Mammary epithelial cell (primary cell): ENCODE measurements at regions not wholly inside any gene's neighbourhood (a gene's known extent, or its start where the extent isn't known, plus 50 kb on each side); places are given as distances from the start of the nearest gene placed in this dataset.

Experiments
- EZH2 ChIP-seq: IDR thresholded peaks from 2 replicates; pipeline ENCODE4 v1.6.1; 2012; ENCODE audit warnings: low read length, inconsistent platforms, borderline replicate concordance
- TF ChIP-seq, protein P1 (sequence below), 2 donors: IDR thresholded peaks in 1 of 2; conservative IDR thresholded peaks in 1 of 2; 2 replicates each; pipeline ENCODE4 v1.5.1; 2011 to 2012; ENCODE audit warnings: inconsistent platforms in 2 of 2, low read length in 2 of 2, mild to moderate bottlenecking in 2 of 2, control low read depth in 1 of 2, low read depth in 1 of 2; ENCODE audit not compliant: insufficient read depth in 1 of 2; ENCODE audit errors: extremely low read depth in 1 of 2

- no peak for TF ChIP-seq EZH2
- TF ChIP-seq, protein P1, sequence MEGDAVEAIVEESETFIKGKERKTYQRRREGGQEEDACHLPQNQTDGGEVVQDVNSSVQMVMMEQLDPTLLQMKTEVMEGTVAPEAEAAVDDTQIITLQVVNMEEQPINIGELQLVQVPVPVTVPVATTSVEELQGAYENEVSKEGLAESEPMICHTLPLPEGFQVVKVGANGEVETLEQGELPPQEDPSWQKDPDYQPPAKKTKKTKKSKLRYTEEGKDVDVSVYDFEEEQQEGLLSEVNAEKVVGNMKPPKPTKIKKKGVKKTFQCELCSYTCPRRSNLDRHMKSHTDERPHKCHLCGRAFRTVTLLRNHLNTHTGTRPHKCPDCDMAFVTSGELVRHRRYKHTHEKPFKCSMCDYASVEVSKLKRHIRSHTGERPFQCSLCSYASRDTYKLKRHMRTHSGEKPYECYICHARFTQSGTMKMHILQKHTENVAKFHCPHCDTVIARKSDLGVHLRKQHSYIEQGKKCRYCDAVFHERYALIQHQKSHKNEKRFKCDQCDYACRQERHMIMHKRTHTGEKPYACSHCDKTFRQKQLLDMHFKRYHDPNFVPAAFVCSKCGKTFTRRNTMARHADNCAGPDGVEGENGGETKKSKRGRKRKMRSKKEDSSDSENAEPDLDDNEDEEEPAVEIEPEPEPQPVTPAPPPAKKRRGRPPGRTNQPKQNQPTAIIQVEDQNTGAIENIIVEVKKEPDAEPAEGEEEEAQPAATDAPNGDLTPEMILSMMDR (conservative IDR thresholded peaks at IDR 0.05 in 1 of 2, IDR thresholded peaks at IDR 0.05 in 1 of 2; ENCODE audit: extremely low read depth in 1 of 2, insufficient read depth in 1 of 2, low read depth in 1 of 2, low read length in 2 of 2) = peak; percentile 42 to 63
Measured at GRCh38 chr16:85491058-85491771, 121.9 kb upstream of the GSE1 start.
